Chondrocyte (in vitro differentiated cells): ENCODE measurements at regions not wholly inside any gene's neighbourhood (a gene's known extent, or its start where the extent isn't known, plus 50 kb on each side); places are given as distances from the start of the nearest gene placed in this dataset.
"Not testable (repeated sequence)": the region's sequence is repeated elsewhere in the genome, so short reads cannot be mapped to it uniquely, and the experiment has no call there.

Experiments used
- DNase-seq: peaks from one replicate; pipeline ENCODE4 v3.0.0; 2021; ENCODE audit warnings: mixed read lengths, low spot score
- H3K27ac Mint-ChIP-seq: one replicate; pipeline ENCODE4 v1.8.0; 2021; ENCODE audit warnings: mild to moderate bottlenecking, moderate library complexity, mixed read lengths; ENCODE audit not compliant: unreplicated experiment
- H3K27me3 Mint-ChIP-seq: 2 replicates; pipeline ENCODE4 v1.8.0; 2021; ENCODE audit warnings: low read depth, mixed read lengths
- H3K36me3 Mint-ChIP-seq: 2 replicates; pipeline ENCODE4 v1.8.0; 2021; ENCODE audit warnings: low read depth, mixed read lengths
- H3K4me1 Mint-ChIP-seq: 2 replicates; pipeline ENCODE4 v1.8.0; 2021; ENCODE audit warnings: low read depth, mild to moderate bottlenecking, mixed read lengths
- H3K4me3 Mint-ChIP-seq: one replicate; pipeline ENCODE4 v1.8.0; 2021; ENCODE audit warnings: mild to moderate bottlenecking, moderate library complexity, mixed read lengths; ENCODE audit not compliant: unreplicated experiment
- H3K9me3 Mint-ChIP-seq: 2 replicates; pipeline ENCODE4 v1.8.0; 2021; ENCODE audit warnings: low read depth, mixed read lengths
- CTCF ChIP-seq: fragments of 200-600 bp; sonication (generic); IDR thresholded peaks from 2 replicates; pipeline ENCODE4 v1.5.0; 2021; ENCODE audit warnings: antibody characterized with exemption, mild to moderate bottlenecking, moderate library complexity

- Mint-ChIP-seq H3K9me3 (peaks cover 41% of the 10 kb centered on the region), H3K4me3 (no peak overlapping the region), H3K4me1 (no peaks in the 10 kb centered on the region), H3K27me3 (no peaks in the 10 kb centered on the region), H3K27ac (no peak overlapping the region), H3K36me3 (no peaks in the 10 kb centered on the region)
- peak; percentile 55 for DNase-seq
- no peak for TF ChIP-seq CTCF
These were observed 216.1 kb downstream of the GLRX3 start for GRCh38 chr10:130352291-130352645.

DNA sequence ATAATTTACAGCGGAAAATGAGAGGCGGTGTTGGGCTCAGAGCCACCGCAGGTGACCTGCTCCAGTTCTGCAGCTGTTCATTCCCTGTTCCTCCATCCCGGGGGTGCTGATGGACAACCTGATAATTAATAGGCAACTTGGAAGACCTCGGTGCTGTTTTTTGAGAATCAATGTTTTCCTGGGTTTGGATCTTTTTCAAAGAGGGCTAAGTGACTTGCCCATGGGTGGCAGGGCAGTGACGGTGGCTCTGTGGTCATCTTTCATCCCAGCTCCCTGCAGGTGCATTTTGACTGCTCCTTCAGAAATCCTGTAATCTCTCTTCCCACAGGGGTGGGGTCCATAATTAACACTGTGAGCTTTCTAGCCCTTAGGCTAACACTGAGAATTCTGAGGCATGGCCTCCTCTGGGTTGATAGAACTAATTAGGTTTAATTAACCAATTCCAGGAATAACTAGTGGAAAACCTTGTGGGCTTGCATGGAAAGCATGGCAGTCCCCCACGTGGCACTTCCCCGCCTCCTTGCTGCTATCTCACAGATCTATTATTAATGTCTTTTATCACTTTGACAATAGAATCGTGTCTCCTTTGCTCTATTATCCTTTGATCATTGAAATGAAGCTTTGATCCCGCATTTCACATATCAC lies 217.9 kb downstream of the GLRX3 start:
- Mint-ChIP-seq H3K36me3 (no peaks in the 10 kb centered on the region), H3K27me3 (no peaks in the 10 kb centered on the region), H3K4me3 (no peak overlapping the region), H3K4me1 (no peaks in the 10 kb centered on the region), H3K27ac (no peak overlapping the region), H3K9me3 (peaks cover 44% of the 10 kb centered on the region)
- no peak for TF ChIP-seq CTCF
- no peak for DNase-seq

GRCh38 chr10:130354573-130354954 lies 218.4 kb downstream of the GLRX3 start:
- peaks cover 45% of the 10 kb centered on the region for H3K9me3 Mint-ChIP-seq
- DNase-seq, result peak; percentile 32
- no peak overlapping the region for H3K27ac Mint-ChIP-seq
- no peak for TF ChIP-seq CTCF
- no peaks in the 10 kb centered on the region for H3K27me3 Mint-ChIP-seq
- H3K4me3 Mint-ChIP-seq, result no peak overlapping the region
- no peaks in the 10 kb centered on the region for H3K4me1 Mint-ChIP-seq
- no peaks in the 10 kb centered on the region for H3K36me3 Mint-ChIP-seq

DNA sequence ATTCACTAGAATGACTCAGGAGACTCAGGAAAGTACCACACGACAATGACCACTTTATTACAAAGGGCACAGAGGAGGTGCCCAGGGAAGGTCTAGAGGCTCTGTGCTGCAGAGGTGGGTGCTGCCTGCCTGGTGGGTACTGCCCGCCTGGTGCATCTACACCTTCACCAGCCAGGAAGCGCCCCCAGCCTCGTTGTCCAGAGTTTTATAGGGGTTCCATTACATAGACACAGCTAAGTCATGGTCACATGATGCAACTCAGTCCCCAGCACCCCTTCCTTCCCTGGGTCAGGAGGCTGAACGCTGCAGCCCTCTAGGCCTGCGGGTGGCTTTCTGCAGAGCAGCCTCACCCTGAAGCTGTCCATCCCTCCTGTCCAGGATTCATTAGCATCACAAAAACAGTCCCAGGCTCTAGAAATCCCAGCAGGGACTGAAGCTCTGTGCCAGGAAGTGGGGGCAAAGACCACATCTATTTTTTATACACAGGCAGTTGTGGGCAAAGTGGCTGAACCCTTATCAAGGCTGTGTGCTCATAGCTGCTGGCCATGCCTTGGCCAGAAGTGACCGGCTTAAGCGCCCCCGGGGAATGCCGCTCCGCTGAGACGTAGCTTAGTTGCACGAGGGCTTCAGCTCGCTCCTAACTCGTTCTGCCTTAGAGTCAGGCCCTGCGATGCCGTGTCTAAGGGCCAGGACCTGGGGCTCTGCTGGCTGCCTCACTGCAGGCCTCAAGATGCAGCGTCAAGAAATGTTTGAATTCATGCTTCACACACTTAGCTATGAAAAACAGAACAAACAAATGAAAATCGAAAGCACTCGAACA lies 219.0 kb downstream of the GLRX3 start:
- H3K9me3 Mint-ChIP-seq, result peaks cover 40% of the 10 kb centered on the region
- peak; percentile 76 for DNase-seq
- H3K4me1 Mint-ChIP-seq, result no peaks in the 10 kb centered on the region
- no peak overlapping the region for H3K4me3 Mint-ChIP-seq
- H3K27ac Mint-ChIP-seq, result no peak overlapping the region
- H3K36me3 Mint-ChIP-seq, result no peaks in the 10 kb centered on the region
- TF ChIP-seq CTCF, result no peak
- no peaks in the 10 kb centered on the region for H3K27me3 Mint-ChIP-seq

GRCh38 chr10:130356429-130356828 lies 220.2 kb downstream of the GLRX3 start:
- H3K36me3 Mint-ChIP-seq, H3K4me1 Mint-ChIP-seq, H3K27ac Mint-ChIP-seq, H3K4me3 Mint-ChIP-seq, H3K27me3 Mint-ChIP-seq: not testable (repeated sequence)
- peak; percentile 55 for DNase-seq
- peaks cover 44% of the 10 kb centered on the region for H3K9me3 Mint-ChIP-seq

DNA sequence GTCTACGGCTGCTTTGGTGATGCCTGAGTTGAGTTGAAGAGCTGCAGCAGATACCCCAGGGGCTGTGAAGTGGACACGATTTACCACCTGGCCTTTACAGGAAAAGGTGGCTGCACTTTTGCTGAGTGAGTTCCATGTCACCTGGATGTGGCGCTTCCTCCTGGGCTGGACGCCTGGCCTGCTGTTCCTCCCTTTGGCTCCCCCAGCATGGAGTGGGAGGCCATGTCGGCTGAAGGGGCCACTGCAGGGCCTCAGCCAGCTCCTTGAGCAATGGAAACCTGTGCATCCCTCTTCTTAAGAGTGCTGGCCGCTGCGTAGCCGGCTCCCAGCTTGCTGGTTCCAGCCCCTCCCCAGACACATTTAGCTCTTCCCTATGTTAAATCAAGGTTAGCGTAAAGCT lies 221.0 kb downstream of the GLRX3 start:
- Mint-ChIP-seq H3K4me3 (no peak overlapping the region), H3K27me3 (no peaks in the 10 kb centered on the region), H3K36me3 (no peaks in the 10 kb centered on the region), H3K27ac (no peak overlapping the region), H3K4me1 (no peaks in the 10 kb centered on the region), H3K9me3 (peaks cover 51% of the 10 kb centered on the region)
- peak; percentile 65 for DNase-seq
- no peak for TF ChIP-seq CTCF
